ENCODE measurements at regions not wholly inside any gene's neighbourhood (a gene's known extent, or its start where the extent isn't known, plus 50 kb on each side); places are given as distances from the start of the nearest gene placed in this dataset.

GRCh38 chr4:36010397-36010929 is 233.9 kb downstream of the ARAP2 start:
- no peak for DNase-seq (ENCODE audit: low read depth)

GRCh38 chr4:36011381-36011780 is 232.9 kb downstream of the ARAP2 start:
- DNase-seq (ENCODE audit: low read depth): no peak

- DNase-seq (ENCODE audit: low read depth): no peak
Measured at GRCh38 chr4:36012503-36012902, 231.8 kb downstream of the ARAP2 start.

- no peak for DNase-seq (ENCODE audit: low read depth)
Measured at GRCh38 chr4:36013206-36013605, 231.1 kb downstream of the ARAP2 start.

Data from renal cortical epithelial cell (primary cell).